Left lung (tissue), 4 donors: ENCODE measurements at regions not wholly inside any gene's neighbourhood (a gene's known extent, or its start where the extent isn't known, plus 50 kb on each side); places are given as distances from the start of the nearest gene placed in this dataset.

Experiments used
- ATAC-seq: fragments of 200-7000 bp; cut with Tn5 transposase; one replicate; pipeline ENCODE4 v1.9.1; 2020; ENCODE audit warnings: moderate library complexity
- DNase-seq, 4 donors: peaks; one replicate each; pipeline ENCODE4 v3.0.0-alpha.2; 2013 to 2020
- H3K27ac ChIP-seq, 2 donors: fragments of 200-600 bp; sonication (generic) in 1 of 2; one replicate each; pipeline versions ENCODE4 v1.5.0 to v1.8.0; 2020 to 2021
- H3K27me3 ChIP-seq, 2 donors: fragments of 200-600 bp; sonication (generic) in 1 of 2; one replicate each; pipeline versions ENCODE4 v1.5.0 to v1.8.0; 2020 to 2021
- H3K36me3 ChIP-seq, 2 donors: fragments of 200-600 bp; sonication (generic) in 1 of 2; one replicate each; pipeline versions ENCODE4 v1.5.0 to v1.8.0; 2020 to 2021
- H3K4me1 ChIP-seq, 2 donors: fragments of 200-600 bp; one replicate each; pipeline ENCODE4 v1.8.0; 2021
- H3K4me3 ChIP-seq, 2 donors: fragments of 200-600 bp; sonication (generic) in 1 of 2; one replicate each; pipeline versions ENCODE4 v1.5.0 to v1.8.0; 2020 to 2021; ENCODE audit warnings: mild to moderate bottlenecking in 1 of 2
- H3K9me3 ChIP-seq, 2 donors: fragments of 200-600 bp; sonication (generic) in 1 of 2; one replicate each; pipeline versions ENCODE4 v1.5.0 to v1.8.0; 2020 to 2021
- intact Hi-C, 2 donors: fragments of 100-400 bp; cut with DNase I; formaldehyde crosslinking; loops; one replicate each; pipeline versions ENCODE4 v1.11.2 to v1.14.2; 2022
- TF ChIP-seq, protein P1 (sequence below), 2 donors: fragments of 200-600 bp; sonication (generic) in 1 of 2; IDR thresholded peaks; one replicate each; pipeline versions ENCODE4 v1.5.0 to v1.8.0; 2021; ENCODE audit warnings: antibody characterized with exemption in 2 of 2
- donor health status: DM: no; HTN: yes; CAD: no.
- donor health status: DM: no; HTN: no; CAD: no.

DNA sequence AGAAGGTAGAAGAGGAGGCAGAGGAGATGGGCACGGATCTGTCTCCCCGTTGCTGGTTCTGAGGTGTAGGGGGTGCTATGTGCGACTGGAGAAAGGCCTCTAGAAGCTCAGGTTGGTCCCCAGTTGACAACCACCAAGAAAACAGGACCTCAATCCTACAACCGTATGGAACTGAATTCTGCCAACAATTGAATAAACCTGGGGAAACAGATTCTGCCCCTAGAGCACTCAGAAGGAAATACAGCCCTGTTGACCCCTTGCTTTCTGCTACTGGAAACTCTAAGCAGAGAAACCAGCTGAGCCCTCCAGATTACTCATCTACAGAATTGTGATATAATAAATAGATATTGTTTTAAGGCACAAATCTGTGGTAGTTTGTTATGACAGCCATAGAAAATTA is 313.0 kb upstream of the GOT2 start:
- TF ChIP-seq, protein P1, sequence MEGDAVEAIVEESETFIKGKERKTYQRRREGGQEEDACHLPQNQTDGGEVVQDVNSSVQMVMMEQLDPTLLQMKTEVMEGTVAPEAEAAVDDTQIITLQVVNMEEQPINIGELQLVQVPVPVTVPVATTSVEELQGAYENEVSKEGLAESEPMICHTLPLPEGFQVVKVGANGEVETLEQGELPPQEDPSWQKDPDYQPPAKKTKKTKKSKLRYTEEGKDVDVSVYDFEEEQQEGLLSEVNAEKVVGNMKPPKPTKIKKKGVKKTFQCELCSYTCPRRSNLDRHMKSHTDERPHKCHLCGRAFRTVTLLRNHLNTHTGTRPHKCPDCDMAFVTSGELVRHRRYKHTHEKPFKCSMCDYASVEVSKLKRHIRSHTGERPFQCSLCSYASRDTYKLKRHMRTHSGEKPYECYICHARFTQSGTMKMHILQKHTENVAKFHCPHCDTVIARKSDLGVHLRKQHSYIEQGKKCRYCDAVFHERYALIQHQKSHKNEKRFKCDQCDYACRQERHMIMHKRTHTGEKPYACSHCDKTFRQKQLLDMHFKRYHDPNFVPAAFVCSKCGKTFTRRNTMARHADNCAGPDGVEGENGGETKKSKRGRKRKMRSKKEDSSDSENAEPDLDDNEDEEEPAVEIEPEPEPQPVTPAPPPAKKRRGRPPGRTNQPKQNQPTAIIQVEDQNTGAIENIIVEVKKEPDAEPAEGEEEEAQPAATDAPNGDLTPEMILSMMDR (IDR thresholded peaks at IDR 0.05), result peak in 1 of 2 donors; percentile 23
- Histone ChIP-seq H3K27me3 (no peaks in the 10 kb centered on the region), H3K4me1 (peaks cover 0 to 7% of the 10 kb centered on the region in 2 donors), H3K27ac (no peak overlapping the region), H3K36me3 (no peaks in the 10 kb centered on the region), H3K9me3 (no peaks in the 10 kb centered on the region), H3K4me3 (no peak overlapping the region)
- ATAC-seq (no peak), DNase-seq (no peak)
- intact Hi-C loops, result no loop called here

DNA sequence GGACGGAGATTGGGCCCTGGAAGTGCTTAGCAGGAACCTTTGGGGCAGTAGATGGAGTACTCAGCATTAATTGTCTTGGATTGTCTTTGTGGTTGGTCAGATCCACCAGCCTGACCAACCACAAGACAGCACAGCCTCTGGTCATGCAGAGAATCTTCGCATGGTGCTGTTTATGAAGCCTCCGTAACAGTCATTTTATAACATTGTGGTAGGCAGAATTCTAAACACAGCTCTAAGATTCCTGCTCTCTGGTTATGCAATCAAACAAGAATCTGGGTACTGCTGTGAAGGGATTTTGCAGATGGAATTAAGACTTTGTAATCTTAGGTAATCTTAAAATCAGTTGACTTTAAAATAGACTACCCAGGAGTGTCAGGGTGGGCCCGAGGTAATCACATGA is 312.2 kb upstream of the GOT2 start:
- no peak overlapping the region for H3K27ac ChIP-seq
- intact Hi-C loops, result no loop called here
- H3K27me3 ChIP-seq, result no peaks in the 10 kb centered on the region
- no peak overlapping the region for H3K4me3 ChIP-seq
- no peaks in the 10 kb centered on the region for H3K36me3 ChIP-seq
- ATAC-seq (no peak), DNase-seq (no peak)
- peaks cover 0 to 7% of the 10 kb centered on the region in 2 donors for H3K4me1 ChIP-seq
- no peaks in the 10 kb centered on the region for H3K9me3 ChIP-seq
- TF ChIP-seq, protein P1 (IDR thresholded peaks at IDR 0.05), result no peak

DNA sequence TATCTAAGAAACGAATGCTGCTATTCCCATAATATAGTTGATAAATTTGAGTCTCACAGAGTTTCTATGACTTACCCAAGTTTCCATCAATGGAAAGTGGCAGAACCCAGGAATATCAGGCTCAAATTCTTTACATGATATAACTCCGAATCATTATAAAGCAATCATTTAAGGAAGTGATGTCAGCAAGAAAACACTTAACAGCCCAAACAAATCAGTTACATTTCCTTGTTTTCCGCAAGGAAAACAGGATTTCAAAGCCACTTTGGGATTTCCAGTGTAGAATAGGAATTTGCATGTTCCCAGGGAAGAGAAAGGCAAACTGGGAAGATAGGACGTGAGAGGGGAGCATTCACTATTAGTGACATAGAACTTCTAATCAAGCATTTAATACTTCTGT is 311.4 kb upstream of the GOT2 start:
- H3K27ac ChIP-seq, result no peak overlapping the region
- TF ChIP-seq, protein P1 (IDR thresholded peaks at IDR 0.05), result no peak
- no peaks in the 10 kb centered on the region for H3K27me3 ChIP-seq
- DNase-seq, result no peak
- intact Hi-C loops, result no loop called here
- H3K36me3 ChIP-seq, result no peaks in the 10 kb centered on the region
- H3K4me1 ChIP-seq, result peaks cover 0 to 7% of the 10 kb centered on the region in 2 donors
- no peaks in the 10 kb centered on the region for H3K9me3 ChIP-seq
- no peak for ATAC-seq
- H3K4me3 ChIP-seq, result no peak overlapping the region

DNA sequence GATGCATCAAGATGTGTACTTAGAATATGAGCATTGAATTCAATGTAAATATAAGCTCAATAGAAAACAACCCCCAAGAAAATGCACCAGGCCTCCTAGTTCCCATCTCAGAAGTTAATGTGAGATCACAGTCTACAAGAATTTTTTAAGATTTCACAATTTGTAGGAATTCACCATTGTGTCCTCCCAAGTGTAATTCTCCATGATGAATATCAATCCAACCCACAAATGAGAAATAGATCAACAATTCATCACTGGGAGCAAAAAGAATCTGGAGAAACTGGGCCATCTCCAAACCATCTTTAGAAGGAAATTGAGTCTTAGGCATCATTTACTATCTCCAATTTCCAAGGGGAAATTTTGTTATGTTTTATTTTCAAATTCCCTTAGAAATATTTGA is 310.5 kb upstream of the GOT2 start:
- TF ChIP-seq, protein P1 (IDR thresholded peaks at IDR 0.05), result no peak
- intact Hi-C loops, result no loop called here
- ATAC-seq (no peak), DNase-seq (no peak)
- no peaks in the 10 kb centered on the region for H3K27me3 ChIP-seq
- no peak overlapping the region for H3K4me3 ChIP-seq
- no peak overlapping the region for H3K27ac ChIP-seq
- H3K36me3 ChIP-seq, result no peaks in the 10 kb centered on the region
- H3K9me3 ChIP-seq, result no peaks in the 10 kb centered on the region
- peaks cover 0 to 10% of the 10 kb centered on the region in 2 donors for H3K4me1 ChIP-seq

DNA sequence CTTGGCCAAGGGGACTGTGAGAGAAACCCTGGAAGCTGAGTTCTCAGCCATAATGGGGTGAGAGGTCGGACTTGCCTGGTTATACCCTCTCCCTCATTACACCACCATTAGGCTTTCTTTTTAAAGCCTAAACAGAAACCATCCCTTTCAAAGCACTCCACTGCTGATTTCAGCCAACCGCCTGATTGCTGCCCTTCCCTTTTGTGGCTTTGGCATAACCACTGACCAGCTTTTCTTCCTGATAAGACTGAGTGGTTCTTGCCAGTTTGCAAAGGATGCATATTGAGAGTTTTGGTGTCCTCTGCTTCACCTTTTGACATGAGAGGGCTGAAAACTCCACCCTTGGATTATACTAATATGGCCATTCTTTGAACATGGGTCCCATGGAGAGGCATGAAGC is 308.2 kb upstream of the GOT2 start:
- Histone ChIP-seq H3K9me3 (no peaks in the 10 kb centered on the region), H3K4me1 (peaks cover 0 to 14% of the 10 kb centered on the region in 2 donors), H3K27ac (peak overlapping the region in 1 of 2 donors; percentile 29), H3K36me3 (no peaks in the 10 kb centered on the region), H3K4me3 (no peak overlapping the region), H3K27me3 (no peaks in the 10 kb centered on the region)
- DNase-seq (no peak), ATAC-seq (no peak)
- TF ChIP-seq, protein P1 (IDR thresholded peaks at IDR 0.05), result no peak
- intact Hi-C loops, result no loop called here
